ENCODE measurements at regions not wholly inside any gene's neighbourhood (a gene's known extent, or its start where the extent isn't known, plus 50 kb on each side); places are given as distances from the start of the nearest gene placed in this dataset.

GRCh38 chr12:98227162-98227561, 288.2 kb upstream of the TMPO start:
- Mint-ChIP-seq H3K4me3 (no peak overlapping the region), H3K27ac (no peak overlapping the region), H3K4me1 (no peaks in the 10 kb centered on the region), H3K27me3 (peaks cover 12% of the 10 kb centered on the region), H3K36me3 (ENCODE audit: low read depth) (no peaks in the 10 kb centered on the region)
- H3K9me3 ChIP-seq (ENCODE audit: control insufficient read depth, low read length, poor library complexity, severe bottlenecking), result no peaks in the 10 kb centered on the region
- DNase-seq (no peak), ATAC-seq (no peak)

DNA sequence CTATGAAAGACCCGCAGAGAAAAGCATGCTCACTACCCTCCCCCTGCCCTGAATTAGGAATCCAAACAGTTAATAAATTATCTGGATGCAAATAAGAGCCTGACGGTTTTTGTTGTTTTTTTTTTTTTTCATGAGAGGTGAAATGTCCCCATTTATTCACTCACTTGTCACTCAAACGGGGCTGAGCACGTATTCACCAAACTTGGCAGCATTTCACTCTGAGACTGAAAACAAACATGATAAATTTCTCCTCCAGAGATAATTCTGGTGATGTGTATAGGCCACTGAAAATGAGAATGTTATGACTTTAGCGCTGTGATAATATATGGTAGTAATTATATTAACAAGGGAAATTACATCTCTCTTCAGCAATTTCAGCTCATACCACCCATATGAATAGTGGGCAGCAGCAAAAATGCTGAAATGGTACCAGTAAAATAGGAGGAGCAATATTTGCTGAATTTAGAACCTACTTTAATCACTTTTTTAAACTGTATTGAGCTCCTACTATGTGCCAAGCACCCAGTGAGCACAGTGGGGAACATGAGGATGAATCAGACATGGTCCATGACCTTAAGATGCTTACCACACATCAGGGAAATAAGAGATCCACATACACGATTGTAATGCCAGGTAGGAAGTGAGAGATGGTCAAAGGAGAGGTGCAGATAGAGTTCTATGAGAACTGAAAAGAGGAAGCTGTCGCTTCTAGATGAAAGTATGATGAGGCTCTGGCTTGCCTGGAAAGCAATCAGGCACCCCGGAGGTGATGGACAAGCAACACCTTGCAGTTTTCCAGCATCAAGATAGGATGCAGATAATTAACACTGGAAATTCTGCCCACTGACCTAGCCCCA, 286.5 kb upstream of the TMPO start:
- no peak overlapping the region for H3K27ac Mint-ChIP-seq
- no peak for DNase-seq
- no peak overlapping the region for H3K4me3 Mint-ChIP-seq

GRCh38 chr12:98229540-98229924, 285.9 kb upstream of the TMPO start:
- Mint-ChIP-seq H3K27me3 (peaks cover under 1% of the 10 kb centered on the region), H3K27ac (no peak overlapping the region), H3K4me3 (no peak overlapping the region), H3K4me1 (no peaks in the 10 kb centered on the region), H3K36me3 (ENCODE audit: low read depth) (no peaks in the 10 kb centered on the region)
- DNase-seq (no peak), ATAC-seq (no peak)
- no peaks in the 10 kb centered on the region for H3K9me3 ChIP-seq (ENCODE audit: control insufficient read depth, low read length, poor library complexity, severe bottlenecking)

More for the DNA sequence above, 286.5 kb upstream of the TMPO start:
- no peaks in the 10 kb centered on the region for H3K9me3 ChIP-seq (ENCODE audit: control insufficient read depth, low read length, poor library complexity, severe bottlenecking)
- H3K4me1 Mint-ChIP-seq, result no peaks in the 10 kb centered on the region
- no peaks in the 10 kb centered on the region for H3K36me3 Mint-ChIP-seq (ENCODE audit: low read depth)
- no peak for ATAC-seq
- peaks cover 7% of the 10 kb centered on the region for H3K27me3 Mint-ChIP-seq

DNA sequence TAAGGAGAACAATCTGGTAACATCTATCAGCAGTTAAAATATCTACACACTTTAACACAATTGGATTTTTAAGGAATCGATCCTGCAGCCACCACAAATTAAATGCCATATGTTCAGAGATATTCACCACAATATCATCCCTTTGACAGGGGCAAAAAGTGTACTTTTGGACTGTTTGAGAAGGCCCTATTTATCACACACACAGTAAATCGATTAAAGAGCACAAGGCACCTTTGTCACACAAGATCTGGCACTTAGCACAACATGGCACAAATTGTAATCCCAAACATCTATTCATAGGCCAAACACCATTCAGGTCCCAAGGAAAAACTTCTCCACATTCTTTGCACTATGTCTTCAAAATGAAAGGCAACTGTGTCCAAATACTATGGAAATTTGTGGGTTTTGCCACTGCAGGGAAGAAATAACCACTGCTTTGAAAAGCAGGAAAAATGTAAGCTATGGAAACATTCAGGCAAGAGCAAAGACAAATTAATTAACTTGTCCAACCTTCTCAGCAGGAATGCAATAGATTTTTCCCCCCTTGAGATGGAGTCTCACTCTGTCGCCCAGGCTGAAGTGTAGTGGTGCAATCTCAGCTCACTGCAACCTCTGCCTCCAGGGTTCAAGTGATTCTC, 282.5 kb upstream of the TMPO start:
- no peak overlapping the region for H3K4me3 Mint-ChIP-seq
- H3K9me3 ChIP-seq (ENCODE audit: control insufficient read depth, low read length, poor library complexity, severe bottlenecking), result no peaks in the 10 kb centered on the region
- DNase-seq (no peak), ATAC-seq (no peak)
- peaks cover 5% of the 10 kb centered on the region for H3K27me3 Mint-ChIP-seq
- no peak overlapping the region for H3K27ac Mint-ChIP-seq
- H3K36me3 Mint-ChIP-seq (ENCODE audit: low read depth), result peaks cover 2% of the 10 kb centered on the region
- H3K4me1 Mint-ChIP-seq, result no peaks in the 10 kb centered on the region

GRCh38 chr12:98235301-98235700, 280.1 kb upstream of the TMPO start:
- H3K9me3 ChIP-seq (ENCODE audit: control insufficient read depth, low read length, poor library complexity, severe bottlenecking), result no peaks in the 10 kb centered on the region
- H3K27ac Mint-ChIP-seq, result no peak overlapping the region
- DNase-seq, result no peak
- H3K4me3 Mint-ChIP-seq, result no peak overlapping the region
- H3K36me3 Mint-ChIP-seq (ENCODE audit: low read depth), result peaks cover 2% of the 10 kb centered on the region
- no peak for ATAC-seq
- H3K27me3 Mint-ChIP-seq, result peaks cover 25% of the 10 kb centered on the region
- no peaks in the 10 kb centered on the region for H3K4me1 Mint-ChIP-seq

GRCh38 chr12:98238515-98239130, 276.8 kb upstream of the TMPO start:
- DNase-seq, result no peak
- H3K9me3 ChIP-seq (ENCODE audit: control insufficient read depth, low read length, poor library complexity, severe bottlenecking), result no peaks in the 10 kb centered on the region
- peaks cover 31% of the 10 kb centered on the region for H3K27me3 Mint-ChIP-seq
- no peak overlapping the region for H3K27ac Mint-ChIP-seq
- no peak for ATAC-seq
- no peaks in the 10 kb centered on the region for H3K4me1 Mint-ChIP-seq
- H3K4me3 Mint-ChIP-seq, result no peak overlapping the region
- peaks cover 2% of the 10 kb centered on the region for H3K36me3 Mint-ChIP-seq (ENCODE audit: low read depth)

DNA sequence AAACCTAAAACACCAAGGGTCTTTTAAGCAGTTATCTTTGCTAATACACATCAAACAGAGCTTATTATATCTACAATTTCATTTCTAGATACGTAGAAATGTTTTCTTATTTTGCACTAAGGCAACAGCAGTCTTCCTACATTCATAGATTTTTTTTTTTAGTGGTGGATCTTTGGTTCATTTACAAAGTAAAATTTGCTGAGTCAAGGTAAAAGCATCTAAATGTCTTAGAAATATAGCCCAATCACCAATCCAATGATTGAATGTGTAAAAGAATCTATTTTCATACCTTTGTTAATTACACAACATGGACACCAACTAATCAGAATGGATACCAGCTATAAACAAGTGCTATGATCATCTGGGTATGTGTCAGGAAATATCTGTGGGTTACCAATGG, 272.2 kb upstream of the TMPO start:
- H3K4me1 Mint-ChIP-seq, result no peaks in the 10 kb centered on the region
- H3K9me3 ChIP-seq (ENCODE audit: control insufficient read depth, low read length, poor library complexity, severe bottlenecking), result no peaks in the 10 kb centered on the region
- no peak overlapping the region for H3K27ac Mint-ChIP-seq
- no peaks in the 10 kb centered on the region for H3K36me3 Mint-ChIP-seq (ENCODE audit: low read depth)
- no peak for DNase-seq
- no peak overlapping the region for H3K4me3 Mint-ChIP-seq
- peaks cover 25% of the 10 kb centered on the region for H3K27me3 Mint-ChIP-seq
- ATAC-seq, result no peak

DNA sequence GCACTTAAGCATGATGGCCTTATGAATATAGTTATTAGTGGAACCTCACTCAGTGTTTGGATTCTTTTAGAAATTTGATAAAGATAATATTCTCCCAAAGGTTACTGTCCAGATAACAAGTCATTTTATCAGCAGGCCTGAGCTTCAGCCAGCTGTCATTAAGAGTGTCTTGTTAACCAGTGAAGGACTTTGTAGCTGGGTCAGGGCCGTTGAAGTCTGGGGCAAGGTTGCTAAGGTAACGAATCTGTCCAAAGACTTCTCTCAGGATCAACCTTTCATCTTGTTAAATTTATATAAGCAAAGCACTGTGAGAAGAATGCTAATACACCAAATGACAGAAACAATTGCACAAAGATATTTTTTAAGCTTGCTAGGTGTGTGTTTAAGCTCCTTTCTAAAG, 271.3 kb upstream of the TMPO start:
- ATAC-seq (no peak), DNase-seq (no peak)
- no peaks in the 10 kb centered on the region for H3K9me3 ChIP-seq (ENCODE audit: control insufficient read depth, low read length, poor library complexity, severe bottlenecking)
- H3K4me1 Mint-ChIP-seq, result no peaks in the 10 kb centered on the region
- no peak overlapping the region for H3K27ac Mint-ChIP-seq
- H3K4me3 Mint-ChIP-seq, result no peak overlapping the region
- H3K27me3 Mint-ChIP-seq, result peaks cover 16% of the 10 kb centered on the region
- H3K36me3 Mint-ChIP-seq (ENCODE audit: low read depth), result no peaks in the 10 kb centered on the region

GRCh38 chr12:98253207-98254037, 262.0 kb upstream of the TMPO start:
- Mint-ChIP-seq H3K4me3 (no peak overlapping the region), H3K27me3 (peaks cover 8% of the 10 kb centered on the region), H3K4me1 (no peaks in the 10 kb centered on the region), H3K36me3 (ENCODE audit: low read depth) (no peaks in the 10 kb centered on the region), H3K27ac (no peak overlapping the region)
- no peaks in the 10 kb centered on the region for H3K9me3 ChIP-seq (ENCODE audit: control insufficient read depth, low read length, poor library complexity, severe bottlenecking)
- DNase-seq (no peak), ATAC-seq (no peak)

GRCh38 chr12:98256830-98257229, 258.6 kb upstream of the TMPO start:
- no peak overlapping the region for H3K27ac Mint-ChIP-seq
- H3K27me3 Mint-ChIP-seq, result peaks cover 18% of the 10 kb centered on the region
- no peak overlapping the region for H3K4me3 Mint-ChIP-seq
- DNase-seq (no peak), ATAC-seq (no peak)
- H3K36me3 Mint-ChIP-seq (ENCODE audit: low read depth), result no peaks in the 10 kb centered on the region
- H3K9me3 ChIP-seq (ENCODE audit: control insufficient read depth, low read length, poor library complexity, severe bottlenecking), result no peaks in the 10 kb centered on the region
- no peaks in the 10 kb centered on the region for H3K4me1 Mint-ChIP-seq

DNA sequence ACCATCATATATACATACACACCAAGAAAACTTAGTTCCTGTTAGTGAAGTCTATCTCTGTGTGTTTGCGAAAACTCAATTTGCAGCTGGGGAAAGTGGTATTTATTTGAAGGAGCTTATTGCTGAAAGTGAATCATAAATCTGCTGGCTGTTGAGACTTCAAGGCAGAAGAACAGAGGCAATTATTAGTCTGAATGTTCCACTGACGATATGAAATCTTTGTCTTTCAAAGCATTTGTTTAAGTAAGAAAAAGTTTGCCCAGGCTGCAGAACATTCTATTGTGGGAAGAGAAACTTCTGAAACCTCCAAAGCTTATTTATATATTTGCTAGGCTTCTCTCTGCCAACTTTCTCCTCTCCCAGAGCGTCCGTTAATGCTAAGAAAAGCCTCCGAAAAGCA, 255.7 kb upstream of the TMPO start:
- H3K36me3 Mint-ChIP-seq (ENCODE audit: low read depth), result no peaks in the 10 kb centered on the region
- no peak overlapping the region for H3K4me3 Mint-ChIP-seq
- H3K9me3 ChIP-seq (ENCODE audit: control insufficient read depth, low read length, poor library complexity, severe bottlenecking), result no peaks in the 10 kb centered on the region
- peaks cover 29% of the 10 kb centered on the region for H3K27me3 Mint-ChIP-seq
- ATAC-seq (no peak), DNase-seq (no peak)
- no peaks in the 10 kb centered on the region for H3K4me1 Mint-ChIP-seq
- no peak overlapping the region for H3K27ac Mint-ChIP-seq

- H3K27ac Mint-ChIP-seq, result no peak overlapping the region
- ATAC-seq, result no peak
- H3K36me3 Mint-ChIP-seq (ENCODE audit: low read depth), result no peaks in the 10 kb centered on the region
- DNase-seq, result no peak
- H3K4me3 Mint-ChIP-seq, result no peak overlapping the region
- no peaks in the 10 kb centered on the region for H3K9me3 ChIP-seq (ENCODE audit: control insufficient read depth, low read length, poor library complexity, severe bottlenecking)
- H3K4me1 Mint-ChIP-seq, result no peaks in the 10 kb centered on the region
- H3K27me3 Mint-ChIP-seq, result peaks cover 29% of the 10 kb centered on the region
Measured at GRCh38 chr12:98260276-98260675, 255.1 kb upstream of the TMPO start.

DNA sequence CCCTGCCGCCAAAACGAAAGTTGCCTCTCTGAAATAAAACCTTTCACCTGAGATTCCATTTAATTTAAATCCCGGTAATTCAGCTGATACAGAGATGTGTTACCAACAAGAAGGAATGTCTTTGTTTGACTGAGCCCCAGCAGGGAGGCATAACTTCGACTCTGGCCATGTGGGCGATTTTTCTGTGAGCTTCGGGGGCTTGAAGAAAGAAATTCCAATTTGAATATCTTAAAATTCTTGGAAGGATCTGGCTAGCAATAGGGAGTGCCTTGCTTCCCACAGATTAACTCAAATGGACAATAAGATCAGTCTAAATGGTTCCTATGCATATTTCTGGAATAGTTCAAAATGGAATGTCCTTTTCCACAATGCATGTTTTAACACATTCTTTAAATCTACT, 252.5 kb upstream of the TMPO start:
- Mint-ChIP-seq H3K4me3 (no peak overlapping the region), H3K27me3 (peaks cover 36% of the 10 kb centered on the region), H3K4me1 (no peaks in the 10 kb centered on the region), H3K27ac (no peak overlapping the region), H3K36me3 (ENCODE audit: low read depth) (peaks cover 1% of the 10 kb centered on the region)
- ATAC-seq (no peak), DNase-seq (no peak)
- H3K9me3 ChIP-seq (ENCODE audit: control insufficient read depth, low read length, poor library complexity, severe bottlenecking), result peaks cover 5% of the 10 kb centered on the region

All from T-helper 17 cell (primary cell).